ENCODE measurements at regions not wholly inside any gene's neighbourhood (a gene's known extent, or its start where the extent isn't known, plus 50 kb on each side); places are given as distances from the start of the nearest gene placed in this dataset.

DNA sequence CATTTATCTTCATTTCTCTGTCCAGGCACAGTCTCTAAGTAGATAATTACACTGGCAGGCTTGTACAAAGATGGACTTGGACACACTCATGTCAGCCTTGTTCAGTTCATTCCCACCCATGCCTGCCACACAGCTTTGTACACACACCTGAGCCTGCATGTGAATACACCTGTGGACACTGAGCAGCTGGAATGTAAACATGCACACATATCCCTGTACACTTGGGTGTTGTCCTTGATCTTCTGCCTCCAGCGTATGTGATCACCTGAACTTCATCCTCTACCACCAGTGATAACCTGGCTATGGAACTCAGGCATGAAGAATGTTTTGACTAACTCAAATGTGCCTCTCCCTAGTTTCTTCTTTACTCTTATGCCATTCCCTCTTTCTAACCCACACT, 190.6 kb downstream of the DHX35 start:
- H3K9me3 ChIP-seq (ENCODE audit: control insufficient read depth in 1 of 2, low read length in 2 of 2), result no peaks in the 10 kb centered on the region
- Mint-ChIP-seq H3K9me3 (no peaks in the 10 kb centered on the region), H3K27ac (no peak overlapping the region), H3K4me1 (no peaks in the 10 kb centered on the region), H3K27me3 (peaks cover 5 to 22% of the 10 kb centered on the region in 2 donors), H3K36me3 (no peaks in the 10 kb centered on the region), H3K4me3 (no peak overlapping the region)
- no peak overlapping the region for H3K4me3 ChIP-seq (ENCODE audit: low read length in 2 of 2)
- no peaks in the 10 kb centered on the region for H3K27me3 ChIP-seq (ENCODE audit: insufficient read depth, low read length)
- no peaks in the 10 kb centered on the region for H3K4me1 ChIP-seq (ENCODE audit: insufficient read depth, low read length)
- no peak for DNase-seq
- H3K36me3 ChIP-seq (ENCODE audit: insufficient read depth, low read length), result no peaks in the 10 kb centered on the region
- intact Hi-C loops (cut with micrococcal nuclease), result no loop called here
- POLR2A ChIA-PET (ENCODE audit: partially characterized antibody), result no interaction called here
- no peak overlapping the region for H3K27ac ChIP-seq (ENCODE audit: low read depth, low read length)
- CTCF ChIA-PET (ENCODE audit: partially characterized antibody), result no interaction called here

DNA sequence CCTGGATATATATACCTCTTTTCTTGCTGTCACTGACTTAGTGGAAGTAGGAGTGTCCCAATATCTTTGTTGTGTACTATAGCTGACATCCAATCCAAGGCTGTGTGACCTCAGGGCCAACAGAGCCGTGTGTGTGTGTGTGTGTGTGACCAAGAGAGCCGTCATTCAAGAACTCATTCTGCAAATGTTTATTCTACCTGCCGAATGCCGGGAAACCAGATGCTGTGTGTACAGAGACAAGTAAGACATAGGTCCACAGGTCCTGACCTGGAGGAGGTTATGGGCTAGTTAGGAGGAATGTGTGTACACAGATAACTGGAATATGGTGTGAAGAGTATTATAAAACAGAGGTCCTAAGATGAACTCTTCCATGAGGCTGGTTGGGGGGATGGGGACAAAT, 190.0 kb downstream of the DHX35 start:
- no peaks in the 10 kb centered on the region for H3K36me3 ChIP-seq (ENCODE audit: insufficient read depth, low read length)
- no peaks in the 10 kb centered on the region for H3K4me1 ChIP-seq (ENCODE audit: insufficient read depth, low read length)
- intact Hi-C loops (cut with micrococcal nuclease), result no loop called here
- H3K9me3 Mint-ChIP-seq, result no peaks in the 10 kb centered on the region
- ChIA-PET CTCF (ENCODE audit: partially characterized antibody) (no interaction called here), POLR2A (ENCODE audit: partially characterized antibody) (no interaction called here)
- no peak for DNase-seq
- no peaks in the 10 kb centered on the region for H3K9me3 ChIP-seq (ENCODE audit: control insufficient read depth in 1 of 2, low read length in 2 of 2)
- H3K27ac ChIP-seq (ENCODE audit: low read depth, low read length), result no peak overlapping the region
- peaks cover 5 to 21% of the 10 kb centered on the region in 2 donors for H3K27me3 Mint-ChIP-seq
- H3K4me3 Mint-ChIP-seq, result no peak overlapping the region
- no peak overlapping the region for H3K27ac Mint-ChIP-seq
- no peaks in the 10 kb centered on the region for H3K27me3 ChIP-seq (ENCODE audit: insufficient read depth, low read length)
- no peaks in the 10 kb centered on the region for H3K36me3 Mint-ChIP-seq
- no peaks in the 10 kb centered on the region for H3K4me1 Mint-ChIP-seq
- H3K4me3 ChIP-seq (ENCODE audit: low read length in 2 of 2), result no peak overlapping the region

DNA sequence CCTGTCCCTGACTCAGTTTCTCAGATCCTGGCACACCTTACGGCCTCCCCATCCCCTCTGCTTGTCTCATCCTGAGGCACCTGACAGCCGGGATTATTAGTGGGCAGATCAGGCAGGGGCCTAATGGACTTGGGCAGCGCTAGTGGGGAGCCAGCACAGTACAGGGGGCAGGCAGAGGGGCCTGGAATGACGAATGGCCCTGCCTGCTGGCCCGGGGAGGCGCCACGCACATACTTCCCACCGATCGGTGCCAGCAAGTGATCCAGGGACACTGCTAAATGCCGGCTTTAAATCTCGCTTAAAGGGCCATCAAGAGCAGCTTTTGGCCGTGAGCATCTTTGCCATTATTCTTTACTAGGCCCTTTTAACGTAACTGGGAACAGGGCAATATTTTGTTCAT, 188.4 kb downstream of the DHX35 start:
- intact Hi-C loops (cut with micrococcal nuclease), result no loop called here
- Histone ChIP-seq H3K27ac (ENCODE audit: low read depth, low read length) (no peak overlapping the region), H3K9me3 (ENCODE audit: control insufficient read depth in 1 of 2, low read length in 2 of 2) (no peaks in the 10 kb centered on the region), H3K27me3 (ENCODE audit: insufficient read depth, low read length) (no peaks in the 10 kb centered on the region), H3K36me3 (ENCODE audit: insufficient read depth, low read length) (no peaks in the 10 kb centered on the region), H3K4me1 (ENCODE audit: insufficient read depth, low read length) (no peaks in the 10 kb centered on the region), H3K4me3 (ENCODE audit: low read length in 2 of 2) (no peak overlapping the region)
- no peaks in the 10 kb centered on the region for H3K36me3 Mint-ChIP-seq
- no peak for DNase-seq
- POLR2A ChIA-PET (ENCODE audit: partially characterized antibody), result no interaction called here
- no peaks in the 10 kb centered on the region for H3K9me3 Mint-ChIP-seq
- CTCF ChIA-PET (ENCODE audit: partially characterized antibody), result no interaction called here
- no peak overlapping the region for H3K4me3 Mint-ChIP-seq
- no peaks in the 10 kb centered on the region for H3K4me1 Mint-ChIP-seq
- H3K27ac Mint-ChIP-seq, result no peak overlapping the region
- peaks cover 4 to 21% of the 10 kb centered on the region in 2 donors for H3K27me3 Mint-ChIP-seq

DNA sequence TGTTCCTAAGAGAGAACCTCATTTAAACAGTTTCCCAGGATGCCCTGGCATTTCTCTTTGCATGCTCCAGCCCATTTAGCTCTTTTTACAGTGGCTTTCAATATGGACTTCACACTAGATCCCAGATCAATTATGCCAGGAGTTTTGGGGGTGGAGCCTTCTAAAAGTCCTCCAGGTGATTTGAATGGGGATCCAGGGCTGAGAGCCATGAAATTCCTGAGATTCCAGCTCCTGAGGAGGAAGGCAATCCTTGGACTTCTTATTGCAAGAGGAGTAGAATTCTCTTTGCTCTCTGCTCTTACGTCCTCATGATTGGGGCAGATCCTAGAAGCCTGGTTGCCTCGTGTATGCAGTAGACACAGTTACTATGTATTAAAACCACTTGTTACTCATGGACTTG, 184.2 kb downstream of the DHX35 start:
- Mint-ChIP-seq H3K27ac (no peak overlapping the region), H3K4me3 (no peak overlapping the region), H3K27me3 (peaks cover 4 to 9% of the 10 kb centered on the region in 2 donors), H3K4me1 (no peaks in the 10 kb centered on the region), H3K9me3 (peaks cover 0 to 3% (median 0%) of the 10 kb centered on the region in 8 donors), H3K36me3 (no peaks in the 10 kb centered on the region)
- Histone ChIP-seq H3K4me3 (ENCODE audit: low read length in 2 of 2) (no peak overlapping the region), H3K4me1 (ENCODE audit: insufficient read depth, low read length) (no peaks in the 10 kb centered on the region), H3K27ac (ENCODE audit: low read depth, low read length) (no peak overlapping the region), H3K36me3 (ENCODE audit: insufficient read depth, low read length) (no peaks in the 10 kb centered on the region), H3K9me3 (ENCODE audit: control insufficient read depth in 1 of 2, low read length in 2 of 2) (no peaks in the 10 kb centered on the region), H3K27me3 (ENCODE audit: insufficient read depth, low read length) (no peaks in the 10 kb centered on the region)
- intact Hi-C loops (cut with micrococcal nuclease), result no loop called here
- no peak for DNase-seq
- ChIA-PET CTCF (ENCODE audit: partially characterized antibody) (no interaction called here), POLR2A (ENCODE audit: partially characterized antibody) (no interaction called here)

DNA sequence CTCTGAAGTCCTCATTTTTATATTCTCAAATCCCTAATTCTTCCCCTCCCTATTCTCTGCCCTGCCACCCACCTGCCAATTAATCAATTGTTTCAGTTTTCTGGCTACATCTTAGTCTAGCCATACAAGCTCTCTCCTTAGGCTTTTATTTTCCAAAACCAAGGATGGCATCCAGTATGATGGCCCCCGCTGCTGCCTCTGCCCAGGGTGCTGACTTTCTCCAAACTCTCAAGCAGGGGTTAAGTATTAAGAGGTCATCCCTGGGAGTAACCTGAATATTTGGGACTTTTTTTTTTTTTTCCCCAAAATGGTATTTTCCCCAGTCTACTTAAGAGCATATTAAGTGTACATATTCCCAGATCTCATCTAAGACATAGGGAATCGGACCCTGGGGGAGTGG, 183.8 kb downstream of the DHX35 start:
- POLR2A ChIA-PET (ENCODE audit: partially characterized antibody), result no interaction called here
- DNase-seq, result no peak
- Histone ChIP-seq H3K9me3 (ENCODE audit: control insufficient read depth in 1 of 2, low read length in 2 of 2) (no peaks in the 10 kb centered on the region), H3K4me3 (ENCODE audit: low read length in 2 of 2) (no peak overlapping the region), H3K27me3 (ENCODE audit: insufficient read depth, low read length) (no peaks in the 10 kb centered on the region), H3K27ac (ENCODE audit: low read depth, low read length) (no peak overlapping the region), H3K36me3 (ENCODE audit: insufficient read depth, low read length) (no peaks in the 10 kb centered on the region), H3K4me1 (ENCODE audit: insufficient read depth, low read length) (no peaks in the 10 kb centered on the region)
- Mint-ChIP-seq H3K4me1 (no peaks in the 10 kb centered on the region), H3K27me3 (peaks cover 4 to 6% of the 10 kb centered on the region in 2 donors), H3K4me3 (no peak overlapping the region), H3K9me3 (peaks cover 0 to 3% (median 0%) of the 10 kb centered on the region in 8 donors), H3K36me3 (no peaks in the 10 kb centered on the region), H3K27ac (no peak overlapping the region)
- CTCF ChIA-PET (ENCODE audit: partially characterized antibody), result no interaction called here
- intact Hi-C loops (cut with micrococcal nuclease), result no loop called here

DNA sequence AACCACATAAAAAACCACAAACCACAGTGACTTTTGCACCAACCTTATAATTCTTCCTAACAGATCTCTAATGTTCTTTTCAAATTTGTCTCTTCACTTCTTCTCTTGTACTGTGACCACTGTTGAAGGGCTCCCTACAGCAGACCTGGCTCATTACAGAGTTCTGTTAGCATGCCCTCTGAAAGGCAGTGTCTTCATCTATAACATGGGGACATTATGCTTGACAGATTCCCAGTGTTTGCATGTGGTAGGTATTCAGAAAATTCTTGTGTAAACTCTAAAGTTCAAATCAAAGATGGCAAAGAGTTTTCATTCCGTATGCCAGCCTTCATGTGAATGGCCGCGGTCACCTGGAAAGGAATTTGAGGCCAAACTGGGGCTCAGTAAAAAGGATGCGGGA, 182.6 kb downstream of the DHX35 start:
- H3K27me3 ChIP-seq (ENCODE audit: insufficient read depth, low read length), result no peaks in the 10 kb centered on the region
- no peak overlapping the region for H3K27ac ChIP-seq (ENCODE audit: low read depth, low read length)
- DNase-seq, result no peak
- no peak overlapping the region for H3K27ac Mint-ChIP-seq
- H3K9me3 ChIP-seq (ENCODE audit: control insufficient read depth in 1 of 2, low read length in 2 of 2), result no peaks in the 10 kb centered on the region
- no peaks in the 10 kb centered on the region for H3K36me3 ChIP-seq (ENCODE audit: insufficient read depth, low read length)
- H3K27me3 Mint-ChIP-seq, result peaks cover 4 to 10% of the 10 kb centered on the region in 2 donors
- intact Hi-C loops (cut with micrococcal nuclease), result no loop called here
- no peak overlapping the region for H3K4me3 ChIP-seq (ENCODE audit: low read length in 2 of 2)
- H3K9me3 Mint-ChIP-seq, result peaks cover 0 to 3% (median 0%) of the 10 kb centered on the region in 8 donors
- no peak overlapping the region for H3K4me3 Mint-ChIP-seq
- H3K4me1 ChIP-seq (ENCODE audit: insufficient read depth, low read length), result no peaks in the 10 kb centered on the region
- CTCF ChIA-PET (ENCODE audit: partially characterized antibody), result no interaction called here
- H3K36me3 Mint-ChIP-seq, result no peaks in the 10 kb centered on the region
- POLR2A ChIA-PET (ENCODE audit: partially characterized antibody), result no interaction called here
- H3K4me1 Mint-ChIP-seq, result no peaks in the 10 kb centered on the region

DNA sequence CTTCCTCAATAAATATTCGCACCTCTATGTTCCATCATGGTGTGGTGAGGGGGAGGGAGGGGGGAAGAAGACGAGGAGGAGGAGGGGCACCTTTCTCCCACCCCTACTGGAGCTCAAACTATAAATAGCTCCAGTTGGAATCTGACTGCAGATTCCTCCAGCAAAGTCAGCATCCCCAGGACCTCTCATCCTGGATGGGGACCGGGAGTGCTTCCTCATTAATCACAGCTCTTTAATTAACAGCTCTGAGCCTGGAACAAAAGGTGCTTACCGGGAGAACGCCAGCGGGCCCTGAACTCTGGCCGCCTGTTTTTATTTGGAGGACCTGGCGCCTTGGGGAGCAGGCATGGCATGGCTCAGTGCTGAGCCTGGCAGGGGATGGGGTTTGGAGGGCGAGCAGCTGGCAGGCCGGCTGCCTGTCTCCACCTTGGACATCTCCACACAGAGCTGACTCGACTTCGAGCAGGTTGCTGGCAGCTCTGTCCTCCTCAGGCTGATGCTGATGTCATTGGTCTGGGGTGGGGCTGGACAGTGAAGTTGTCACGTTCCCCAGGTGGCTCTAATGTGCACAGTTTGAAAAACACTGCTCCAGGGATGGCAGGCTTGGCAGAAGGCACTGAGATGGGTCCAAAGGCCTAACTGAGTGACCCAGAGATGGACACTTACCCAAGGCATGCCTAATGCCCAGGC, 180.4 kb downstream of the DHX35 start:
- no peaks in the 10 kb centered on the region for H3K36me3 Mint-ChIP-seq
- ChIA-PET CTCF (ENCODE audit: partially characterized antibody) (no interaction called here), POLR2A (ENCODE audit: partially characterized antibody) (no interaction called here)
- Histone ChIP-seq H3K9me3 (ENCODE audit: control insufficient read depth in 1 of 2, low read length in 2 of 2) (no peaks in the 10 kb centered on the region), H3K36me3 (ENCODE audit: insufficient read depth, low read length) (no peaks in the 10 kb centered on the region), H3K4me1 (ENCODE audit: insufficient read depth, low read length) (no peaks in the 10 kb centered on the region), H3K27ac (ENCODE audit: low read depth, low read length) (no peak overlapping the region), H3K27me3 (ENCODE audit: insufficient read depth, low read length) (no peaks in the 10 kb centered on the region), H3K4me3 (ENCODE audit: low read length in 2 of 2) (no peak overlapping the region)
- H3K27ac Mint-ChIP-seq, result no peak overlapping the region
- H3K27me3 Mint-ChIP-seq, result peaks cover 2 to 12% of the 10 kb centered on the region in 2 donors
- H3K9me3 Mint-ChIP-seq, result peaks cover 0 to 3% (median 0%) of the 10 kb centered on the region in 8 donors
- no peak for DNase-seq
- H3K4me3 Mint-ChIP-seq, result no peak overlapping the region
- intact Hi-C loops (cut with micrococcal nuclease), result no loop called here
- no peaks in the 10 kb centered on the region for H3K4me1 Mint-ChIP-seq

DNA sequence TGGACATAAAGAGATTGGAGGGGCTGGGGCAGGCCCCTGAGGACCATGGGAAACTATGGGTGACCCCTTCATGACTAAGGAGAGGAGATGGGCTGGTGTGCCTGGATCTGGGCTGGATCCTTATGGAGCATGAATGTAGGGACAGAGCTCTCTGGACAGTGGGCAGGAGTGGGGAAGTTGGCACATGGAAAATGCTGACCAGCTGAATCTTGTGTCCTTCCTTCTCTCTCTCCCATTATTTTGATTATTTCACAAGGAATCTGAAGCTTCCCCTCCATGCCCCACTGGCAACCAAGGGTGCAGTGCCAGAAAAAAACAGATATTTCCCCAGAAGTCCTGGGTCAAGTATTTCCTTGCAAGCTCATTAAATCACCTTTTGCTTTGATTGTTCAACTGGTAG, 175.2 kb downstream of the DHX35 start:
- intact Hi-C loops (cut with micrococcal nuclease), result no loop called here
- DNase-seq, result no peak
- Histone ChIP-seq H3K27ac (ENCODE audit: low read depth, low read length) (no peak overlapping the region), H3K27me3 (ENCODE audit: insufficient read depth, low read length) (no peaks in the 10 kb centered on the region), H3K9me3 (ENCODE audit: control insufficient read depth in 1 of 2, low read length in 2 of 2) (no peaks in the 10 kb centered on the region), H3K36me3 (ENCODE audit: insufficient read depth, low read length) (no peaks in the 10 kb centered on the region), H3K4me1 (ENCODE audit: insufficient read depth, low read length) (no peaks in the 10 kb centered on the region), H3K4me3 (ENCODE audit: low read length in 2 of 2) (no peak overlapping the region)
- H3K9me3 Mint-ChIP-seq, result no peaks in the 10 kb centered on the region
- H3K36me3 Mint-ChIP-seq, result no peaks in the 10 kb centered on the region
- no peaks in the 10 kb centered on the region for H3K4me1 Mint-ChIP-seq
- peaks cover 7 to 19% of the 10 kb centered on the region in 2 donors for H3K27me3 Mint-ChIP-seq
- CTCF ChIA-PET (ENCODE audit: partially characterized antibody), result no interaction called here
- POLR2A ChIA-PET (ENCODE audit: partially characterized antibody), result no interaction called here
- no peak overlapping the region for H3K4me3 Mint-ChIP-seq
- no peak overlapping the region for H3K27ac Mint-ChIP-seq
